ENCODE measurements at regions not wholly inside any gene's neighbourhood (a gene's known extent, or its start where the extent isn't known, plus 50 kb on each side); places are given as distances from the start of the nearest gene placed in this dataset.

DNA sequence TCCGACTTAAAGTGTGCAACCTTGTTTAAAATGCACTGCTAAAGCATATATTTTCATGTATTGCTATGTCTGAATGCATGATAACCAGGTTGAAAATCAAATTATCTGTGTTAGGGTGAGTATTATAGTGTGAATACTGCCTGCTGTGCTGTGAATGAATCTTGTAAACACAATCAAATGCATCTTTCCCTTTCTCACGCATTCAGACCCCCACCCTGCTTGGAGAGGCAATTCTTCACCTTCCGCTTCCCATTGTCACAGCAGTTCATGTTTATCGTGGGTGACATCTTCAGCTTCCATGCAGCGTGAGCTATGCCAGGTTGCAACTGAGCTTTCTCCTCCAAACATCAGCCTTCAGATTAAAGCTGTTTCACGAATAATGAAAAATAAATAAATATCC, 418.0 kb downstream of the MEIS1 start:
- DNase-seq, result no peak

DNA sequence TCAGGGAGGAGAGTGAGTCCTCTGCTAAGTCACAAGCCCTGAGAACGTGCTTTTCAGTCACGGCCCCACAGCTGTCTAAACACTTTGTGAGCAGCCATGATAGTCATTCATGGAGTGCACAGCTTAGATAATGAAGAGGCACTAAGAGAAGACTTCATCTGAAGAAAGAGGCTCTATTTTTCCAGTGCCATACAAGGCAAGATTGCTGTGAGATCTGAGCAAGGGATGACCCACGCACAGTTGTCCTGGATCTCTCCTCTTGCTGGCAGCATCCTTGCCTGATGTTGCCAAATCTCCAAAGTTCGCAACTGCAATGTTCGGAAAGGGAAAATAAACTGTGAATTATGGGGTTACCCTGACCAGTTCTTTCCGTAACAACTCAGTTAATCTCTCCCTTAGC, 418.7 kb downstream of the MEIS1 start:
- no peak for DNase-seq

- no peak for DNase-seq
These were observed 419.4 kb downstream of the MEIS1 start for GRCh38 chr2:66854298-66854697.

DNA sequence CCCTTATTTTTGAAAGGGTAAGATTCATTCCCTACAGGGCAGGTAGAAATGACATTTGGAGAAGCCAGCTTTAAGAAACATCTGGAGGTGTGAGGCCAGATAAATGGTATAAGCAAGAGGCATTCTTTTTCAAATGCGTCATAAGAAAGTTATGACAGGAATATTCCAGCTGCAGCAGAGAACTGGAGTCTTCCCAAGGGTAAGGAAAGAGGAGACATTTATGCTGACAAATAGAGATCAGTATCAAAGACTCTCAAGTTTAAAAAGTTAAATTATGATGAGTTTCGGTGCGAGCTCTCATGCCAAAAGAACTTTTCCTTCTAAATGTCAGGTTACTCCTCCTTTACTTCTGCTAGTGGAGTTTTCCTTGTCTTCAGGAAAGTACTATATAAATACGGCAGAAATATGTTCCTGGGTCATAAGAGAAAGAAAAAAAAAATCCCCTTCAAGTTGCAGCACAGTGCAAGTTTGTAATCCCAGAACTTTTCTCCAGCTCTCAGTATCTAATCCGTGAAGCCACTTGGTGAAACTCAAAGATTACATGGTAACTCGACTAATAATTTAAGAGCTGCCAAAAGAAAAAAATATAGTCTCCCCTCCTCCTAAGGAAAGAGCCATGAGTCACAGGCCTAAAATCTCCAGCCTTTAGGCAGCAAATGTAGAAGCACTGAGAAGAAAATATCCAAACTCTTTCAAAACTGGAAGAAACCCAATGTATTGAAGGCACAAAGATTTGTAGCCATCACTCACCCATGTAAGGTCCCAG, 428.1 kb downstream of the MEIS1 start:
- no peak for DNase-seq

DNA sequence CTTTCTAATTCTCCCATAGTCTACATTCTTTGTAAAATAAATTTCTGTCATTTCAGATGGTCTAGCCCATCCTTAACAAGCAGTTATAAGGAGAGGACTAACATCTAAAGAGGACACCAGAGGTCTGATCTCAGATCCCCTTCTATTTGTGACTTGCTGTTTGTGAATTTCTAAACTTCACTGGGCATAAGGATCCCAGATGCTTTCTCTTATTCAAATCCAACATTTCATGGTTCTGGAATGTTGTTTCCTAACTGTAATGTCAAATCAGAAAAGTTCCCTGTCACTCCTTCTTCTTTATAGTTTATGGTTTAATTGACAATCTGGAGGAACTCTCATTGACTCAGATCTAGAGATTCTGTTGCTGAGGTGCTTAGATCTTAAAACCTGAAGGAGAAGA, 430.2 kb downstream of the MEIS1 start:
- no peak for DNase-seq

- no peak for DNase-seq
These were observed 431.6 kb downstream of the MEIS1 start for GRCh38 chr2:66866331-66867062.

- no peak for DNase-seq
These were observed 432.1 kb downstream of the MEIS1 start for GRCh38 chr2:66867063-66867441.

GRCh38 chr2:66869076-66869475, 434.2 kb downstream of the MEIS1 start:
- no peak for DNase-seq

DNA sequence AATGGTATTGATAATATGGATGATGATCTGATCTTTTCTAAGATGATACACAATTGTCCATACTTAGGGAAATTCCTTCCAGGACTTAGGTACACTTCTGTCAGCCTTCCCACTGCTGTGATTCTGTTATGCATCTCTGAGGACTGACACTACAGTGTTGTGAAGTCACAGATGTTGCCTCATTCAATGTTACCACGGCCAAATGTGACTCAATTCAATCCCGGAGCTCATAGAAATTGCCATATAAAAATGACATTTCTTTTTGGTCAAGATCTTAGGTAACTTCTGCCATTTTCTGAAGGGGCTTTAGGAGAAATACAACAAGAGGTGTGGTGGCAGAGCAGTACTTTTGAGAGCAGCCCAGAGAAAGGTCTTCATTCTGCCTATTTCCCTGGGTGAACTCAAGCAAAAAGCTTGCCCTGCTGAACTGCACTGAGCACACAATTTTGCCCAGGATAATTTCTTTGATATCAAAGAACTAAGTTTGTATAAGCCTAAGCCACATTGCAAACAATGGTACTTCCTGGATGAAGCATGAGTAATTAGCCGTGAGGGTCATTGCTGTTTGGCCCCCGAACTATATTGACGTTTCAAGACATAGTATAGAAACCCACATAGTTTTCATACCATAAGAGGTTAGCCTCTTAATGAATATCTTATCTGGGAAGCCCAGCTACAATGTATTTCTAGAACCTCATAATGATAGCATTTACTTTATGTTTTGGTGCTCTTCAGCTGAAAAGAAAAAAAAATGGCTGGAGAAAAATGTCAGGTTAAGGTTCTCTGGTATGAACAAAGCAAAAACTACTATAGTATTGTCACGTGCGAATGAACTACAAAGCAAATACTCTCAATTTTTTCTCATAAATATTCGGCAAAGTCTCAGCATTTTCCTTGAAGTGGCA, 437.4 kb downstream of the MEIS1 start:
- no peak for DNase-seq

DNA sequence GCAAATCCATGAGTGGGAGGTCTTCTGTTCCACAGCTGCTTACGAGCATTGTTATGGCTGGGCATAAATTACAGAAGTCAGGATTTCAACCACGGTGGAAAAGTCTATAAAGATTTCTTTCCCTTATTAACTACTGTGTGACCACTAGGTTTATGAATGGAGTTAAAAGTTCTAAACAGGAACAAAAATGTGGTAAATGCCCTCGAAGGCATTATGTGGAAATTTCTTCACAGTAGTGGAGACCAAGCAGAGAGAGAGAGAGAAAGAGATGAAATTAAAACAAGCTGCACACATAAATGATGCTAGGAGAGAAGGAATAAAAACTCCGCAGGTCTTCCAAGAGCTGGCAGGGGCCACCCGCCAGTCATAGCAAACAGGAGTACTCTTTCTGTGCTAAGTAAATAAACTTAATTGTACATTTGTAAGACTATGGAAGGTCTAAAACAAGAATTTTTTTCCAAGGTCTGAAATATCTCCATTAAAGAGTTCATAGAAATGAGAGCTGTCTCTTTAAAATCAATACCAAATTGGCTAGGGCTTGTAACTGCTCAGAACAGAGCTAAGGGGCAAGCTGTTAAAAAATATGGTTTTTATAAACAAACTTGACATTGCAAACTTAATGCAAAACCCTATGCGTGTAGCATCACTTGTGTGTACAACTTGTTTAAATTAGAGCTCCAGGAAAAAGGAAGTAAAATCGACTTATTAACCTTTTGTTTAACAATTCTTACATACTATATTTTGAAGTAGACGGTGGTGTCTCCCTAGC, 438.2 kb downstream of the MEIS1 start:
- DNase-seq, result no peak

DNA sequence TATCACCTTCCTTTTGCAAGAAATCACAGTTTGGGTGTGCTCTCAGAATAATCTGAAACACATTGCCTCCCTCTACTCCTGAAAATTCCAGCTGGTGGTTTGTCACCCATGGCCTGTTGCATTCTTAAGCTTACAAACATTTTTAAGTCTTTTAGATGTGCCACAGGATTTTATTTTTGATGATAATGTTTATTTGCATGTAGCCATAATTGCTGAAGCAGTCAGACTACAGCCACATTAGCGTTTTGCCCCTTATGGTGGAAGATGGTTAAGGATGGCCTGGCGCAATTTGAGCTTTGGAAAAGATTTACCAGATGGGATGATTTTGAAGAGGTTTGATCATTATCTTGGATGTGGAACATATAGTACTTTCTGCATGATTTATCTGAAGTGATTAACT, 439.5 kb downstream of the MEIS1 start:
- DNase-seq, result no peak

DNA sequence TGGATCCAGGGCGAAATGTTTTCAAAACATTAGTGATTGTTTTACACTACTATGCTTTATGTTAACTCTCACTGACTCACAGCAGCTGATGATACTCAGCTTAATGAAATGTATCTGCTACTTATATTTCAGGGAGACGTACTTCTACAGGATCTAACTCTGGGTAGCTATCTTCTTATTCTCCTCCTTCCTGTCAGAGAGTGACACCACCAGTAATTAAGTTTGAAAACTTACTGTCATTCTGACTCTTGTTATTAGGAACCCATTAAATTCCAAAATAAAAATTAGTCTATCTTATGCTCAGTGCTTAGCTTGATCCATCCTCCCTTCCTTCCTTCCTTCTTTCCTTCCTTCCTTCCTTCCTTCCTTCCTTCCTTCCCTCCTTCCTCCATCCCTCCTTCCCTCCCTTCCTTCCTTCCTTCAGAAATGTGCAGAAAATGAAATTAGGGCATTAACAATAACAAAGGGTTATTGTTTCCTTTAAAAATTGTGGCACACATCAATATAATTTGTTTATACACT, 441.1 kb downstream of the MEIS1 start:
- no peak for DNase-seq

DNA sequence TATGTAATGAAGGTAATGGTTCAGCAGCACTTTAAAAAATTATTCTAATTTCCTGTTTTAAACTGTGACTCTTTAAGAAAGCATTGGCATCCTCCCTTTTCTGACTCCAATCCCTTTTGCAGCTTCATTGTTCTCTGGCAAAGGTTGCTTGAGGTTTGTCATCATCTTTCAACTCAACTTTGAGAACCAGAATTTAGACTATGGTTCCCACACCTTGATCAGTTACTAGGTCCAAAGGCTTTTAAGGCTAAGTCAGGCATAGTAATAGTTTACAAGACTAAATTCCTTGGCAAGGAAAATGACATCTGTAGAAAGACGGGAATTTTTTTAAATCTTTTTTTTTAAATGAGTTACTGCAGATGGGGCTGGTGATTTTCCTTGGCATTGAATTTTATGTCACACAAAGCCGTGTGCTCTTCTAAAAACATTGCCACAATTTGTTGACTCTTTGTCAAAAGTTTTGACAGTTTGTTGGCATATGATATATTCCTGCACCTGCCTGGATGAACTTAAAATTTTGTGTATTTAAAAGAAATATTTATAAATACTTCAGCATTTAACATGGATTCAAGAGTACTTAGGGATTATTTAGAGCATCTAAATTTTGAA, 451.0 kb downstream of the MEIS1 start:
- no peak for DNase-seq

DNA sequence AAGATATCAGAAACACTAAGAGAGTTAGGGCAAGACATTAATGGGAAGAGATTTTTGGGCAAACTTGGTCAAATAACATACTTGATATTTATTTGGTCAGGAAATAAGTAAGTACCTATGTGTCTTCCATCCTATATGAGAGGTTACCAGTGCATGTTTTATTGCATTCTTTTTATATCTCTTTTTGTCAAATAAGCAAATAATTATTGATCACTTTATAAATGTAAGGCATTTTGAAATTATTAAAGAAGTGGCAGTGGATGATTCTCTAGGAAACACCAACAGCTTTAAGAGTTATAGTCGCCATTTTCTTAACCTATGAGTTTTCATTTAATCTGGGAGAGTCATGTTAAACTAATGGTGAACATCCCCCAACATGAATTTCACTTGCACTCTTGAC, 453.3 kb downstream of the MEIS1 start:
- no peak for DNase-seq

- no peak for DNase-seq
These were observed 454.1 kb downstream of the MEIS1 start for GRCh38 chr2:66888791-66889631.

- no peak for DNase-seq
These were observed 454.6 kb downstream of the MEIS1 start for GRCh38 chr2:66889632-66889882.

- no peak for DNase-seq
These were observed 455.3 kb downstream of the MEIS1 start for GRCh38 chr2:66890166-66890742.

DNA sequence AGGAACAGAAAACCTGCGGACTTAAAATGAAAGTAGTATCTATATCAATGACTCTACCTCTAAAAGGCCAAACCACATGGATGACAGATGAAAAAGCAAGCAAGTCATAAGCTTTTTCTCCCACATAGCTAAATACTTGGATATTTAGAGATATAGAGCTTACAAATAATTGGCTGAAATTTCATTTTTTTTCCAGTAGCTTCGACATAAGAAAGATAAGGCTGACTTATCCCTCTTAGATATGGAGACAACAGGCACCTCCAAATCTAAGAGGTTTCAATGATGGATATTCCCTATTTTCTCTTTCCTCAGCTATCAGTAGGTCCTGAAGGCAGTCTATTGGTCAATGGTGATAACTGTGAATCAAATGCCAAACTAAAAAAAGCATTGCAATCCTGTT, 460.3 kb downstream of the MEIS1 start:
- no peak for DNase-seq

- no peak for DNase-seq
These were observed 461.2 kb downstream of the MEIS1 start for GRCh38 chr2:66896131-66896530.

DNA sequence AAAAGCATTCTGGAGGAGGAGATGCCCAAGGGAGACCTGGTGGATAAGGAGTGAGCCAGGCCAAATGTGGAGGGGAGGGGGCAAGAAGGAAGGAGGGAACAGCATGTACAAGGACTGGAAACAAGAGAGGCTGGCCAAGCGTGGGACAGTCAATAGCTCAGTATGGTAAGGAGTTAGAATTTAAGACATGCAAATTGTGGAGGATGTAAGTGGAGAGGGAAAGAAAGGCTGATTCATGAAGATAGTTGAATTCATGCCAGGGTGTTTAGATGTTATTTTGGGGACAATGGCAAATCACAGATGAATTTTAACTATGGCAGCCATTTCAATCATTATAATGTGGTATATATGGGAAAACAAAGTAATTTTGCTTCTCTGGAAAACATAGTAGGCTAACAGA, 462.3 kb downstream of the MEIS1 start:
- no peak for DNase-seq

GRCh38 chr2:66897691-66898150, 462.8 kb downstream of the MEIS1 start:
- no peak for DNase-seq

Measured in GF-D8 (cell line).